Left ventricle myocardium inferior (tissue), 1 donor: ENCODE measurements at regions not wholly inside any gene's neighbourhood (a gene's known extent, or its start where the extent isn't known, plus 50 kb on each side); places are given as distances from the start of the nearest gene placed in this dataset.

Source experiments
- DNase-seq: peaks from one replicate; pipeline ENCODE4 v3.0.0-alpha.2; 2020
- H3K27ac ChIP-seq: fragments of 200-600 bp; replicated peaks from 2 replicates; pipeline ENCODE4 v1.8.0; 2021
- H3K27me3 ChIP-seq: fragments of 200-600 bp; 2 replicates; pipeline ENCODE4 v1.8.0; 2021; ENCODE audit warnings: low read depth
- H3K36me3 ChIP-seq: fragments of 200-600 bp; 2 replicates; pipeline ENCODE4 v1.8.0; 2021
- H3K4me1 ChIP-seq: fragments of 200-600 bp; 2 replicates; pipeline ENCODE4 v1.8.0; 2021
- H3K4me3 ChIP-seq: fragments of 200-600 bp; 2 replicates; pipeline ENCODE4 v1.8.0; 2021; ENCODE audit warnings: mild to moderate bottlenecking, moderate library complexity
- H3K9me3 ChIP-seq: fragments of 200-600 bp; replicated peaks from 2 replicates; pipeline ENCODE4 v1.8.0; 2021
- CTCF ChIP-seq: fragments of 200-600 bp; IDR thresholded peaks from 2 replicates; pipeline ENCODE4 v1.8.0; 2021; ENCODE audit warnings: antibody characterized with exemption, mild to moderate bottlenecking, borderline replicate concordance
- intact Hi-C: fragments of 100-400 bp; cut with micrococcal nuclease; formaldehyde crosslinking; loops from one replicate; pipeline ENCODE4 v1.11.0; 2022
- donor health status: DM: no; HTN: yes; CAD: no; lungs with severe emphysema.

GRCh38 chr7:132072873-132073272 lies 503.4 kb downstream of the PLXNA4 start:
- no peaks in the 10 kb centered on the region for H3K9me3 ChIP-seq
- peaks cover 4% of the 10 kb centered on the region for H3K27me3 ChIP-seq
- H3K4me1 ChIP-seq, result peaks cover 21% of the 10 kb centered on the region
- H3K4me3 ChIP-seq, result no peak overlapping the region
- intact Hi-C loops, result no loop called here
- no peaks in the 10 kb centered on the region for H3K36me3 ChIP-seq
- DNase-seq, result no peak
- TF ChIP-seq CTCF, result no peak
- no peak overlapping the region for H3K27ac ChIP-seq

DNA sequence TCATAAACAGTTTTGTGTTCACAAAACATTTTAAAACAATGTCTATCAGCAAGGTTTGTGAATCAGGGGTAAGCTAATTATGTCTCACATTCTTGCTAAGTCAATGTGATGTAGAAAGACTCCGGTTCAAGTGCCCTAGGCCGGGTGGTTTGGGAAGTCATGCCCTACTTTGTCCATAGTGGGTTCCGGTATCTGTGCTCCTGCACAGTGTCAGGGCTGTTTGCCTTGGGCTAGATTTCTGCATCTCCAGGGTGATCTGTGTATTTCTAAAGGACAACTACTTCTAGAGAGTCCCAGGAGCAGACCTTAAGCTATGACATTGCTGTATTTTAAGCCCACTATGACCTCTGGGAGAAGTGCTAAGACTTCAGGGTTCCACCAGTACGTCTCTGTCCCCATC lies 504.1 kb downstream of the PLXNA4 start:
- H3K27ac ChIP-seq, result no peak overlapping the region
- peaks cover 28% of the 10 kb centered on the region for H3K4me1 ChIP-seq
- intact Hi-C loops, result no loop called here

DNA sequence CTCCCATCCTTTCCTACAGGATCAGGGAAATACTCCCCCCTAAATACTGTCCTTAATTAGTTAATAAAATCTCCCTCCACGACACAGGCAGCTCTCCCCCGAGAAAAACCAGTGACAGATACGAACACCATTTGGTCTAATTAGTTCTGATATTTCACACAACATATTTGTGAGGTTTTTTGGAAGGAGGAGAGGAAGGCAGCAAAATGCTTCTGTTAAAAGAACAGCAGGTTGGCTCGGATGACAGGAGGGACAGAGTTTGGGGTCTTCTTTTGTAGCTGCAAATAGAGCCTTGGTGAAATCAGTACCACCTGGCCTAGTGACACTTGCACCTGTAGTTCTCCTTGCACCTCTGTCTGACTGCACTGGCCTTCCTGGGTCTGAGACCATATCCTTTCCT lies 507.0 kb downstream of the PLXNA4 start:
- Histone ChIP-seq H3K4me3 (no peak overlapping the region), H3K4me1 (peaks cover 48% of the 10 kb centered on the region), H3K36me3 (no peaks in the 10 kb centered on the region), H3K27ac (peak overlapping the region; percentile 20), H3K27me3 (no peaks in the 10 kb centered on the region), H3K9me3 (no peaks in the 10 kb centered on the region)
- TF ChIP-seq CTCF, result no peak
- intact Hi-C loops, result no loop called here
- DNase-seq, result no peak

More for the DNA sequence above, 504.1 kb downstream of the PLXNA4 start:
- Histone ChIP-seq H3K36me3 (no peaks in the 10 kb centered on the region), H3K4me3 (no peak overlapping the region), H3K27me3 (peaks cover 4% of the 10 kb centered on the region), H3K9me3 (no peaks in the 10 kb centered on the region)
- no peak for DNase-seq
- no peak for TF ChIP-seq CTCF

DNA sequence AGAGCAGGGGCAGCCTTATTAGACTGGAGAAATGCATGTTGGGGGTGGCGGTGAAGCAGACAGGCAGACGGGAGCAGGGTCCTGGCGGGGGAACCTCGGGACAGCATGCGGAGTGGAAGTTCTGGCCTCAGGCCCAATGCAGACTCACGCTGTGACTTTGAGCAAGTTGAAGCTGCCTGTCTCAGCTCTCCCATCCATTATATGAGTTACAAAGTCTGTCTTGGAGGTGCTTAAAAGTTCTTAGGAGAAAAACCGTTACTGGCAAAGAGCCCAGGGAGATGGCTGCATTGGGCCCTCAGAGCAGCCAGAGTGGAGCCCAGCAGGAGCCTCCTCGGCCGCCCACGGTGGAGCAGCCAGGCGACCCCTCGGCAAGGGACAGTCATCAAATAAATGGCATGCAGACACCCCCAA lies 509.5 kb downstream of the PLXNA4 start:
- H3K36me3 ChIP-seq, result no peaks in the 10 kb centered on the region
- H3K4me1 ChIP-seq, result peaks cover 31% of the 10 kb centered on the region
- intact Hi-C loops, result no loop called here
- H3K27ac ChIP-seq, result peak overlapping the region; percentile 90
- no peaks in the 10 kb centered on the region for H3K9me3 ChIP-seq
- peak overlapping the region; percentile 24 for H3K4me3 ChIP-seq
- TF ChIP-seq CTCF, result no peak
- peak; percentile 68 for DNase-seq
- no peaks in the 10 kb centered on the region for H3K27me3 ChIP-seq

DNA sequence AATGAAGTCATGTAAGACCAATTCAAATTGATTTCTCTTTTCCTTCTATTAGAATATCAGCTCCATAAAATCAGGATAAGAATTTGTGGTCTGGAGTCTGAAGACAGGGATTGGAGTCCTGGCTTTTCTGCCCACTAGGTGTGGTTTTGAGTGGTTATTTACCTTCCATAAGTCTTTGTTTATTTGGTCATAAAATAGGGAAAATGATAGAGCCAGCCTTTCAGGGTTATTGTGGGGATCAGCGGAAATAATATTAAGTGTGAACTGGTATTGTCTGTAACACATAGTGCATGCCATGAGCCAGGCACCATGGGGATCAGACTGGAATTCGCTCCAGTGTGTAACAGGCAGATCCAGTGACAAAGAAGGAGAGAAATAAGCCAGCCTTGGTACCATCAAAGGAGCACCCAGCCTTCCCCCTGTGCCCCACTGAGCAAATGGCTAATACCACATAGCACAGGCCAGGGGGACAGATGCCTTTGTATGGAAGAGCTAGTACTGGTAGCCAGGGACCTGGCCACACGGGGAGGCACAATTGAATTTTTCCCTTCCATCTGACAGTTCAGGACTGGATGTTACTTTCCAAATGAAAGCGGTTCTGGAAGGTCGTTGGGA lies 509.7 kb upstream of the PODXL start:
- no peaks in the 10 kb centered on the region for H3K36me3 ChIP-seq
- H3K9me3 ChIP-seq, result no peaks in the 10 kb centered on the region
- DNase-seq, result no peak
- no peak overlapping the region for H3K4me3 ChIP-seq
- H3K27me3 ChIP-seq, result no peaks in the 10 kb centered on the region
- intact Hi-C loops, result no loop called here
- no peak for TF ChIP-seq CTCF
- H3K4me1 ChIP-seq, result peaks cover 31% of the 10 kb centered on the region
- H3K27ac ChIP-seq, result peak overlapping the region; percentile 90
